Neuronal stem cell (in vitro differentiated cells): ENCODE measurements at regions not wholly inside any gene's neighbourhood (a gene's known extent, or its start where the extent isn't known, plus 50 kb on each side); places are given as distances from the start of the nearest gene placed in this dataset.

Source experiments
- DNase-seq: peaks from one replicate; pipeline ENCODE4 v3.0.0-alpha.2; 2013; ENCODE audit warnings: low spot score
- H2AFZ ChIP-seq: one replicate; pipeline ENCODE4 v1.6.1; 2013; ENCODE audit warnings: mild to moderate bottlenecking, low read length, inconsistent platforms
- H2AK5ac ChIP-seq: 2 replicates; pipeline ENCODE4 v1.6.1; 2013; ENCODE audit warnings: low read depth, mild to moderate bottlenecking, inconsistent platforms, low read length, moderate library complexity, mixed read lengths
- H2BK120ac ChIP-seq: 2 replicates; pipeline ENCODE4 v1.6.1; 2013; ENCODE audit warnings: low read depth, mild to moderate bottlenecking, inconsistent platforms, low read length, moderate library complexity, mixed read lengths
- H2BK12ac ChIP-seq: one replicate; pipeline ENCODE4 v1.6.1; 2013; ENCODE audit warnings: low read length, inconsistent platforms
- H2BK15ac ChIP-seq: 2 replicates; pipeline ENCODE4 v1.6.1; 2013; ENCODE audit warnings: mild to moderate bottlenecking, low read length, inconsistent platforms, mixed read lengths
- H2BK5ac ChIP-seq: one replicate; pipeline ENCODE4 v1.6.1; 2013; ENCODE audit warnings: inconsistent platforms, mild to moderate bottlenecking, low read length, moderate library complexity
- H3K14ac ChIP-seq: one replicate; pipeline ENCODE4 v1.6.1; 2013; ENCODE audit warnings: low read length, inconsistent platforms
- H3K18ac ChIP-seq: 2 replicates; pipeline ENCODE4 v1.6.1; 2013; ENCODE audit warnings: low read length, inconsistent platforms
- H3K23ac ChIP-seq: 2 replicates; pipeline ENCODE4 v1.6.1; 2013; ENCODE audit warnings: low read depth, mild to moderate bottlenecking, mixed read lengths, low read length, inconsistent platforms; ENCODE audit not compliant: poor library complexity
- H3K27ac ChIP-seq: replicated peaks from 3 replicates; pipeline ENCODE4 v1.5.1; 2013; ENCODE audit warnings: low read length, inconsistent platforms
- H3K27me3 ChIP-seq, 3 experiments: 2 replicates each; pipeline ENCODE4 v1.6.1; 2013; ENCODE audit warnings: low read length in 3 of 3, mild to moderate bottlenecking in 2 of 3, inconsistent platforms in 1 of 3, low read depth in 1 of 3, mixed read lengths in 1 of 3, moderate library complexity in 1 of 3; ENCODE audit not compliant: control insufficient read depth in 3 of 3, insufficient read depth in 3 of 3
- H3K36me3 ChIP-seq, 2 donors: replicated peaks in 1 of 2; 2 replicates each; pipeline ENCODE4 v1.6.1; 2013; ENCODE audit warnings: low read length in 2 of 2; ENCODE audit not compliant: control insufficient read depth in 2 of 2, insufficient read depth in 2 of 2
- H3K4ac ChIP-seq: 2 replicates; pipeline ENCODE4 v1.6.1; 2013; ENCODE audit warnings: inconsistent platforms, mild to moderate bottlenecking, low read length, moderate library complexity
- H3K4me1 ChIP-seq, 2 donors: 1 replicate in 1 of 2; 2 replicates in 1 of 2; pipeline ENCODE4 v1.6.1; 2013; ENCODE audit warnings: low read length in 2 of 2, low read depth in 1 of 2; ENCODE audit not compliant: control insufficient read depth in 2 of 2, insufficient read depth in 1 of 2
- H3K4me2 ChIP-seq: one replicate; pipeline ENCODE4 v1.6.1; 2013; ENCODE audit warnings: mild to moderate bottlenecking, low read length, inconsistent platforms; ENCODE audit not compliant: insufficient read depth, poor library complexity, severe bottlenecking
- H3K4me3 ChIP-seq, 2 donors: 2 replicates each; pipeline ENCODE4 v1.5.1; 2013; ENCODE audit warnings: low read length in 2 of 2, mild to moderate bottlenecking in 2 of 2, inconsistent platforms in 1 of 2, moderate library complexity in 1 of 2
- H3K79me1 ChIP-seq: one replicate; pipeline ENCODE4 v1.6.1; 2013; ENCODE audit warnings: low read depth, mild to moderate bottlenecking, inconsistent platforms, low read length, moderate library complexity
- H3K9ac ChIP-seq: one replicate; pipeline ENCODE4 v1.6.1; 2013; ENCODE audit warnings: mild to moderate bottlenecking, low read depth, low read length, inconsistent platforms; ENCODE audit not compliant: poor library complexity
- H3K9me3 ChIP-seq, 2 donors: replicated peaks in 1 of 2; 2 replicates each; pipeline versions ENCODE3 to v1.6.1; 2013; ENCODE audit warnings: low read length in 2 of 2, mild to moderate bottlenecking in 2 of 2, inconsistent platforms in 1 of 2, low read depth in 1 of 2, mixed read lengths in 1 of 2, moderate library complexity in 1 of 2; ENCODE audit not compliant: control insufficient read depth in 2 of 2, insufficient read depth in 1 of 2
- H4K8ac ChIP-seq: one replicate; pipeline ENCODE4 v1.6.1; 2013; ENCODE audit warnings: low read depth, mild to moderate bottlenecking, inconsistent platforms, low read length, moderate library complexity
- H4K91ac ChIP-seq: one replicate; pipeline ENCODE4 v1.6.1; 2013; ENCODE audit warnings: low read length, low read depth, mild to moderate bottlenecking, inconsistent platforms; ENCODE audit not compliant: poor library complexity
- WGBS, 2 donors: extraction: QIAGEN DNeasy Blood & Tissue Kit; methylation state at CpG; one replicate each; pipeline ENCODE4 v1.1.7; 2013; ENCODE audit warnings: missing lambda C conversion rate in 2 of 2, mixed read lengths in 1 of 2; ENCODE audit not compliant: insufficient read length in 2 of 2, insufficient replicate concordance in 1 of 2; ENCODE audit errors: extremely low coverage in 2 of 2; 5-methylcytosine and 5-hydroxymethylcytosine counted together

- WGBS, 2 donors, result no CpG with 5 or more reads among the region's 3 CpGs
- Histone ChIP-seq H4K91ac (no peak overlapping the region), H3K4me2 (no peak overlapping the region), H2BK120ac (no peak overlapping the region), H3K18ac (no peak overlapping the region), H2AK5ac (no peak overlapping the region), H3K27ac (no peak overlapping the region), H3K4me1 (no peaks in the 10 kb centered on the region), H3K9me3 (no peaks in the 10 kb centered on the region), H3K4me3 (no peak overlapping the region), H3K9ac (no peak overlapping the region), H2BK15ac (no peak overlapping the region), H4K8ac (no peak overlapping the region), H3K36me3 (no peaks in the 10 kb centered on the region), H3K23ac (no peak overlapping the region), H3K14ac (no peak overlapping the region), H2BK5ac (no peak overlapping the region), H2BK12ac (no peak overlapping the region), H3K79me1 (no peaks in the 10 kb centered on the region), H3K4ac (no peak overlapping the region), H2AFZ (no peak overlapping the region), H3K27me3 (no peaks in the 10 kb centered on the region)
- DNase-seq, result no peak
Observed at GRCh38 chr6:147735924-147736323, 227.4 kb downstream of the SAMD5 start.

GRCh38 chr6:147737115-147737514 is 228.6 kb downstream of the SAMD5 start:
- no peak overlapping the region for H3K18ac ChIP-seq
- no peak overlapping the region for H3K4me3 ChIP-seq
- H2AK5ac ChIP-seq, result no peak overlapping the region
- no peaks in the 10 kb centered on the region for H3K36me3 ChIP-seq
- no peak overlapping the region for H4K8ac ChIP-seq
- H3K23ac ChIP-seq, result no peak overlapping the region
- no peak overlapping the region for H2AFZ ChIP-seq
- H2BK15ac ChIP-seq, result no peak overlapping the region
- no peak overlapping the region for H3K4me2 ChIP-seq
- no peaks in the 10 kb centered on the region for H3K4me1 ChIP-seq
- H3K27me3 ChIP-seq, result no peaks in the 10 kb centered on the region
- H3K9ac ChIP-seq, result no peak overlapping the region
- no peak overlapping the region for H3K4ac ChIP-seq
- no CpG with 5 or more reads among the region's 5 CpGs for WGBS, 2 donors
- H2BK120ac ChIP-seq, result no peak overlapping the region
- no peaks in the 10 kb centered on the region for H3K79me1 ChIP-seq
- no peak overlapping the region for H2BK5ac ChIP-seq
- DNase-seq, result no peak
- H3K9me3 ChIP-seq, result no peaks in the 10 kb centered on the region
- H4K91ac ChIP-seq, result no peak overlapping the region
- no peak overlapping the region for H3K14ac ChIP-seq
- no peak overlapping the region for H3K27ac ChIP-seq
- no peak overlapping the region for H2BK12ac ChIP-seq

- Histone ChIP-seq H2AFZ (no peak overlapping the region), H3K4ac (no peak overlapping the region), H3K9ac (no peak overlapping the region), H3K23ac (no peak overlapping the region), H3K27me3 (no peaks in the 10 kb centered on the region), H3K27ac (no peak overlapping the region), H2BK120ac (no peak overlapping the region), H2BK5ac (no peak overlapping the region), H3K4me1 (no peaks in the 10 kb centered on the region), H3K14ac (no peak overlapping the region), H4K91ac (no peak overlapping the region), H3K9me3 (no peaks in the 10 kb centered on the region), H3K79me1 (no peaks in the 10 kb centered on the region), H2BK15ac (no peak overlapping the region), H2BK12ac (no peak overlapping the region), H3K4me2 (no peak overlapping the region), H4K8ac (no peak overlapping the region), H2AK5ac (no peak overlapping the region), H3K4me3 (no peak overlapping the region), H3K36me3 (no peaks in the 10 kb centered on the region), H3K18ac (no peak overlapping the region)
- WGBS, 2 donors, result no CpG with 5 or more reads among the region's 8 CpGs
- no peak for DNase-seq
Observed at GRCh38 chr6:147738099-147738498, 229.6 kb downstream of the SAMD5 start.

GRCh38 chr6:147738516-147739162 is 230.1 kb downstream of the SAMD5 start:
- no peak overlapping the region for H3K4me2 ChIP-seq
- H2BK12ac ChIP-seq, result no peak overlapping the region
- H3K23ac ChIP-seq, result no peak overlapping the region
- H2BK120ac ChIP-seq, result no peak overlapping the region
- no peak overlapping the region for H3K27ac ChIP-seq
- no peak overlapping the region for H2AFZ ChIP-seq
- DNase-seq, result no peak
- H3K18ac ChIP-seq, result no peak overlapping the region
- H3K4me1 ChIP-seq, result no peaks in the 10 kb centered on the region
- no peaks in the 10 kb centered on the region for H3K9me3 ChIP-seq
- H4K8ac ChIP-seq, result no peak overlapping the region
- no peak overlapping the region for H3K9ac ChIP-seq
- no peak overlapping the region for H3K14ac ChIP-seq
- H3K4me3 ChIP-seq, result no peak overlapping the region
- H2BK15ac ChIP-seq, result no peak overlapping the region
- no peaks in the 10 kb centered on the region for H3K36me3 ChIP-seq
- H2AK5ac ChIP-seq, result no peak overlapping the region
- H3K27me3 ChIP-seq, result no peaks in the 10 kb centered on the region
- H4K91ac ChIP-seq, result no peak overlapping the region
- no CpG with 5 or more reads among the region's 3 CpGs for WGBS, 2 donors
- H2BK5ac ChIP-seq, result no peak overlapping the region
- no peak overlapping the region for H3K4ac ChIP-seq
- H3K79me1 ChIP-seq, result no peaks in the 10 kb centered on the region
